Calu3 (cell line): ENCODE measurements at regions not wholly inside any gene's neighbourhood (a gene's known extent, or its start where the extent isn't known, plus 50 kb on each side); places are given as distances from the start of the nearest gene placed in this dataset.
A peak's percentile ranks its signal among the peaks of the same experiment; 100 is the strongest.

ENCODE experiments used
- BruUV-seq: library from RNA; stranded (reverse); fragments of 400-500 nt; replicated peaks from 2 replicates; lab custom pipeline; 2021; lab: Mats Ljungman, UMichigan
- CTCF ChIA-PET: fragments of 300-600 bp; sonication (Branson Sonifier 250); formaldehyde crosslinking; loops from one replicate; lab custom pipeline; 2022; ENCODE audit warnings: antibody characterized with exemption; lab: Charles Lee
- DNase-seq: peaks from one replicate; pipeline ENCODE4 v3.0.0; 2022
- H3K27ac Mint-ChIP-seq: one replicate; pipeline ENCODE4 v1.8.0; 2022; ENCODE audit warnings: mixed read lengths; ENCODE audit not compliant: unreplicated experiment
- H3K27me3 Mint-ChIP-seq: one replicate; pipeline ENCODE4 v1.8.0; 2022; ENCODE audit warnings: mixed read lengths; ENCODE audit not compliant: unreplicated experiment
- H3K36me3 Mint-ChIP-seq: one replicate; pipeline ENCODE4 v1.8.0; 2022; ENCODE audit warnings: mild to moderate bottlenecking, moderate library complexity, mixed read lengths; ENCODE audit not compliant: insufficient read depth, unreplicated experiment
- H3K4me1 Mint-ChIP-seq: one replicate; pipeline ENCODE4 v1.8.0; 2022; ENCODE audit warnings: mild to moderate bottlenecking, low read depth, mixed read lengths; ENCODE audit not compliant: unreplicated experiment
- H3K4me3 Mint-ChIP-seq: one replicate; pipeline ENCODE4 v1.8.0; 2022; ENCODE audit warnings: mild to moderate bottlenecking, low read depth, moderate library complexity, mixed read lengths; ENCODE audit not compliant: unreplicated experiment
- H3K9me3 Mint-ChIP-seq: one replicate; pipeline ENCODE4 v1.8.0; 2022; ENCODE audit warnings: low read depth, mixed read lengths; ENCODE audit not compliant: unreplicated experiment
- intact Hi-C: fragments of 100-400 bp; cut with micrococcal nuclease; formaldehyde crosslinking; loops from one replicate; pipeline ENCODE4 v1.10.0; 2022; ENCODE audit not compliant: unreplicated experiment
- TF ChIP-seq, protein P1 (sequence below): fragments of 200-600 bp; IDR thresholded peaks from one replicate; pipeline ENCODE4 v1.8.0; 2022; ENCODE audit warnings: antibody characterized with exemption; ENCODE audit not compliant: unreplicated experiment

GRCh38 chr9:90141723-90142122, 500.9 kb downstream of the DIRAS2 start:
- intact Hi-C loops = loop anchor here (1.0 to 5.0 kb wide), 4 partner anchors 78 to 729 kb away; partner anchors contain the start of gene DIRAS2
- Mint-ChIP-seq H3K27ac (no peak overlapping the region), H3K27me3 (no peaks in the 10 kb centered on the region), H3K9me3 (peaks cover 2% of the 10 kb centered on the region), H3K36me3 (no peaks in the 10 kb centered on the region), H3K4me1 (no peaks in the 10 kb centered on the region), H3K4me3 (no peak overlapping the region)
- TF ChIP-seq, protein P1, sequence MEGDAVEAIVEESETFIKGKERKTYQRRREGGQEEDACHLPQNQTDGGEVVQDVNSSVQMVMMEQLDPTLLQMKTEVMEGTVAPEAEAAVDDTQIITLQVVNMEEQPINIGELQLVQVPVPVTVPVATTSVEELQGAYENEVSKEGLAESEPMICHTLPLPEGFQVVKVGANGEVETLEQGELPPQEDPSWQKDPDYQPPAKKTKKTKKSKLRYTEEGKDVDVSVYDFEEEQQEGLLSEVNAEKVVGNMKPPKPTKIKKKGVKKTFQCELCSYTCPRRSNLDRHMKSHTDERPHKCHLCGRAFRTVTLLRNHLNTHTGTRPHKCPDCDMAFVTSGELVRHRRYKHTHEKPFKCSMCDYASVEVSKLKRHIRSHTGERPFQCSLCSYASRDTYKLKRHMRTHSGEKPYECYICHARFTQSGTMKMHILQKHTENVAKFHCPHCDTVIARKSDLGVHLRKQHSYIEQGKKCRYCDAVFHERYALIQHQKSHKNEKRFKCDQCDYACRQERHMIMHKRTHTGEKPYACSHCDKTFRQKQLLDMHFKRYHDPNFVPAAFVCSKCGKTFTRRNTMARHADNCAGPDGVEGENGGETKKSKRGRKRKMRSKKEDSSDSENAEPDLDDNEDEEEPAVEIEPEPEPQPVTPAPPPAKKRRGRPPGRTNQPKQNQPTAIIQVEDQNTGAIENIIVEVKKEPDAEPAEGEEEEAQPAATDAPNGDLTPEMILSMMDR = peak; percentile 41
- no TSS peak for BruUV-seq
- DNase-seq = no peak
- CTCF ChIA-PET = interaction anchor here (0.6 to 0.8 kb wide), 2 partner anchors 544 to 614 kb away, joined by 5 read pairs; no protein-coding TSS in a partner anchor

DNA sequence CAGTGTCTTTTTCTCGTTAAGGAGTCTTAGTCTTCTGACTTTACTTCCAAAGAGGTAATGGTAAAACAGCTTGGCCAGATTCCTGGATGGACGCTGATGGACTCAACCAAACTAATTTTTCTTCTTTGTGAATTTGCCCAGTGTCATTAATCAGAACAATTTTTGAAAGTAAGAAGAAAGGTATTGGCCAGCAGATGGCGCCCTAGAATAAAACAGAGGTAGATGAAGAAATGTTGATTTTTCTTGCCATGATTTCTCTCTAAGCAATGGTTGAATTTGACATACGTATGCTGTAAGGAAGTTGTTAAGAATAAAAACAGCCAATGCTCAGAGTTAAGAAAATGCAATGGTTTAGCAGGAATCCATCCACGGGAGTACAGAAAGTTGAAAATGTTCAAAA, 500.0 kb downstream of the DIRAS2 start:
- H3K36me3 Mint-ChIP-seq = no peaks in the 10 kb centered on the region
- no peaks in the 10 kb centered on the region for H3K4me1 Mint-ChIP-seq
- CTCF ChIA-PET = interaction anchor here (0.6 to 0.8 kb wide), 2 partner anchors 544 to 613 kb away, joined by 5 read pairs; no protein-coding TSS in a partner anchor
- TF ChIP-seq, protein P1 = no peak
- peak; percentile 44 for DNase-seq
- no TSS peak for BruUV-seq
- H3K27me3 Mint-ChIP-seq = no peaks in the 10 kb centered on the region
- peaks cover 2% of the 10 kb centered on the region for H3K9me3 Mint-ChIP-seq
- H3K27ac Mint-ChIP-seq = no peak overlapping the region
- H3K4me3 Mint-ChIP-seq = no peak overlapping the region
- intact Hi-C loops = loop anchor here (1.0 to 5.0 kb wide), 4 partner anchors 77 to 728 kb away; partner anchors contain the start of gene DIRAS2

DNA sequence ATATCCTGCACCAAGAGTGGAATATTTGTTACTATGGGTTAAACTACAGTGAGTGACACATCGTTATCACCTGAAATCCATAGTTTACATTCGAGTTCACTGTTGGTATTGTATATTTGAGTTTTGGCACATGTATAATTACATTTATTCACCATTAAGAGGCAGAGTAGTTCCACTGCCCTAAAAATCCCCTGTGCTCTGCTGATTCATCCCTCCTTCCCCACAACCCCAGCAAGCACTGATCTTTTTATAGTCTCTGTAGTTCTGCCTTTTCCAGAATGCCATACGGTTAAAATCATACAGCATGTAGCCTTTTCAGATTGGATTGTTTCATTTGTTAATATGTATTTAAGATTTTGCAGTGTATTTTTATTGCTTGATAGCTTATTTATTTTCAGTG, 495.2 kb downstream of the DIRAS2 start:
- no TSS peak for BruUV-seq
- Mint-ChIP-seq H3K4me1 (no peaks in the 10 kb centered on the region), H3K27ac (no peak overlapping the region), H3K27me3 (no peaks in the 10 kb centered on the region), H3K9me3 (peaks cover 2% of the 10 kb centered on the region), H3K4me3 (no peak overlapping the region), H3K36me3 (no peaks in the 10 kb centered on the region)
- no peak for DNase-seq
- CTCF ChIA-PET = no interaction called here
- TF ChIP-seq, protein P1 = no peak
- intact Hi-C loops = no loop called here

GRCh38 chr9:90156318-90156717, 486.3 kb downstream of the DIRAS2 start:
- intact Hi-C loops = no loop called here
- Mint-ChIP-seq H3K27me3 (no peaks in the 10 kb centered on the region), H3K36me3 (no peaks in the 10 kb centered on the region), H3K4me3 (no peak overlapping the region), H3K9me3 (no peaks in the 10 kb centered on the region), H3K4me1 (no peaks in the 10 kb centered on the region), H3K27ac (no peak overlapping the region)
- TF ChIP-seq, protein P1 = no peak
- DNase-seq = no peak
- CTCF ChIA-PET = no interaction called here
- no TSS peak for BruUV-seq
